Tibial nerve (tissue), 4 donors: ENCODE measurements at regions not wholly inside any gene's neighbourhood (a gene's known extent, or its start where the extent isn't known, plus 50 kb on each side); places are given as distances from the start of the nearest gene placed in this dataset.

ENCODE experiments used
- CTCF ChIP-seq, 5 experiments: fragments of 200-600 bp in 3 of 5; fragments of 450-650 bp in 2 of 5; sonication (generic) in 3 of 5; IDR thresholded peaks; one replicate each; pipeline ENCODE4 v1.5.1; 2016 to 2019; ENCODE audit warnings: antibody characterized with exemption in 5 of 5, mild to moderate bottlenecking in 3 of 5, moderate library complexity in 2 of 5
- EP300 ChIP-seq, 2 donors: sonication (generic); formaldehyde crosslinking; IDR thresholded peaks; one replicate each; pipeline ENCODE4 v1.6.1; 2017; ENCODE audit warnings: antibody characterized with exemption in 2 of 2, mild to moderate bottlenecking in 1 of 2

- TF ChIP-seq CTCF (IDR thresholded peaks at IDR 0.05) (no peak), EP300 (IDR thresholded peaks at IDR 0.05) (no peak)
These were observed 84.7 kb upstream of the OLFM1 start for GRCh38 chr9:135002802-135003201.
